NCI-H345 treated with DMSO at 0.1 percent for 48 hours (cell line): ENCODE measurements at regions not wholly inside any gene's neighbourhood (a gene's known extent, or its start where the extent isn't known, plus 50 kb on each side); places are given as distances from the start of the nearest gene placed in this dataset.
"Not testable (repeated sequence)": the region's sequence is repeated elsewhere in the genome, so short reads cannot be mapped to it uniquely, and the experiment has no call there.

Source experiments
- DNase-seq: peaks from one replicate; lab custom pipeline; 2025; ENCODE audit not compliant: unreplicated experiment; lab: John Stamatoyannopoulos, UW

GRCh38 chr5:133859073-133859472, 109.4 kb downstream of the C5orf15 start:
- DNase-seq, result no peak

DNA sequence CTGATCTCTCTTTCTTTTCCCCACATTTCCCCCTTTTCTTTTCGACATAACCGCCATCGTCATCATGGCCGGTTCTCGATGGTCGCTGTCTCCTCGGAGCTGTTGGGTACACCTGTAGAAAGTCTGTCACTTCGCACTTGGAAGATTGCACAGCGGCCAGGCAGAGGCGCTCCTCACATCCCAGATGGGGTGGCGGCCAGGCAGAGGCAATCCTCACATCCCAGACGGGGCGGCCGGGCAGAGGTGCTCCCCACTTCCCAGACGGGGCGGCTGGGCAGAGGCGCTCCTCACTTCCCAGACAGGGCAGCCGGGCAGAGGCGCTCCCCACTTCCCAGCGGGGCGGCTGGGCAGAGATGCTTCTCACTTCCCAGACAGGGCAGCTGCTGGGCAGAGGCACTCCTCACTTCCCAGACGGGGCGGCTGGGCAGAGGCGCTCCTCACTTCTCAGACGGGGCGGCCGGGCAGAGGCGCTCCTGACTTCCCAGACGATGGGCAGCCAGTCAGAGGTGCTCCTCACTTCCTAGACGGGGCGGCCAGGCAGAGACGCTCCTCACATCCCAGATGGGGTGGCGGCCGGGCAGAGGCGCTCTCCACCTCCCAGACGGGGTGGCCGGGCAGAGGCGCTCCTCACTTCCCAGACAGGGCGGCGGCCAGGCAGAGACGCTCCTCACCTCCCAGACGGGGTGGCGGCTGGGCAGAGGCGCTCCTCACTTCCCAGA, 110.7 kb downstream of the C5orf15 start:
- not testable (repeated sequence) for DNase-seq

- no peak for DNase-seq
Observed at GRCh38 chr5:133854554-133854953, 113.9 kb downstream of the C5orf15 start.

- no peak for DNase-seq
Observed at GRCh38 chr5:133853646-133854365, 114.6 kb downstream of the C5orf15 start.

DNA sequence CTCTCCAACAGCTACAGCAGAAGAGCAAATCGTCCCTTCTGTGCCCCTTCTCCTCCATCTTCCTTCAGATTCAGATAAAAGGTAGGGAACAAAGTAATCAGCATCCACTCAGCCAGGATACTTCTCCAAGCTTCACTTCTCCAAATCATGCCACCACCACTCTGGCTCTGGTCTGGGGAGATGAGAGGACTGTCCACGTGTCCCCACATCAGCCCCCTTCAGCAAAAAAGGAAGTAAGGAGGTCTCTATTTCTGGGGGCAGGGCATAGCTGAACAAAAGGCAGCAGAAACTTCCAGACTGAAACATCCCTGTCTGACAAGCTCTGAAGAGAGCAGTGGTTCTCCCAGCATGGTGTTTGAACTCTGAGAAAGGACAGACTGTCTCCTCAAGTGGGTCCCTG, 116.9 kb downstream of the C5orf15 start:
- no peak for DNase-seq

- DNase-seq, result no peak
Observed at GRCh38 chr5:133850811-133851210, 117.6 kb downstream of the C5orf15 start.

DNA sequence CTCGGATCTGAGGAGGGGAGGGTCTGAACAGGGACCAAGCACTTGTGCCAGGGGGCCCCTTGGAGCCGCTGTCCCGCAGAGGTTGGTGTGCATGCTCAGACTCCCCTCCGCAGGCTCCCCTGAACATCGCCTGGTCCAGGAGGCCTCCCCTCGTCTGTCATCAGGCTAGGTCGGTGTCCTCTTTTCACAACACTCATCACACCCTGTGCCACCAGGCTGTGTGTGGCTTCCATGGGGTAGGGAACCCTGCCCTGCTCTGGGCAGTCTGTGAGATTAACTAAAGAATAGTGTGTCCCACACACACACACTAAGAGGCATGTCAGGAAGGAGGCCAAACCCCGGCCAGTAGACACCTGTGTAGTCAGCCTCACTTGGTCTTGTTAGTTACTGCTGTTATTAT, 119.3 kb downstream of the C5orf15 start:
- no peak for DNase-seq

GRCh38 chr5:133848341-133848811, 120.0 kb downstream of the C5orf15 start:
- DNase-seq, result peak; percentile 12

GRCh38 chr5:133847886-133848285, 120.5 kb downstream of the C5orf15 start:
- DNase-seq, result no peak

GRCh38 chr5:133847301-133847700, 121.1 kb downstream of the C5orf15 start:
- DNase-seq, result no peak

GRCh38 chr5:133846478-133847226, 121.8 kb downstream of the C5orf15 start:
- DNase-seq, result no peak

DNA sequence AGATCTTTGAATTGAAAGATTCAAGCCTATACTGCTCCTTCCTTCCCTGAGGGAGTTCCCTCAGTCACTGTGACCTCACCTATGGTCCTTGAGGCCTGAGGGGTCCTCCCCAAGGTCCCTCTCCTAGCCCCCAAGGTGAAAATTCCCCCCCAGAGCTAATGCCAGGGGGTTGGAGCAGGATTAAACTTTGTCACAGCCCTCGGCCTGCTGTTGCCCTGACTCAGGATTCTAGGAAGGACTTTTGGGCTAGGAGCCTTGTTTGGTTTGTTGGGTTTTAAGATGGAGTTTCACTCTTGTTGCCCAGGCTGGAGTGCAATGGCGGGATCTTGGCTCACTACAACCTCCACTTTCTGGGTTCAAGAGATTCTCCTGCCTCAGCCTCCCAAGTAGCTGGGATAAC, 123.2 kb downstream of the C5orf15 start:
- DNase-seq, result no peak

DNA sequence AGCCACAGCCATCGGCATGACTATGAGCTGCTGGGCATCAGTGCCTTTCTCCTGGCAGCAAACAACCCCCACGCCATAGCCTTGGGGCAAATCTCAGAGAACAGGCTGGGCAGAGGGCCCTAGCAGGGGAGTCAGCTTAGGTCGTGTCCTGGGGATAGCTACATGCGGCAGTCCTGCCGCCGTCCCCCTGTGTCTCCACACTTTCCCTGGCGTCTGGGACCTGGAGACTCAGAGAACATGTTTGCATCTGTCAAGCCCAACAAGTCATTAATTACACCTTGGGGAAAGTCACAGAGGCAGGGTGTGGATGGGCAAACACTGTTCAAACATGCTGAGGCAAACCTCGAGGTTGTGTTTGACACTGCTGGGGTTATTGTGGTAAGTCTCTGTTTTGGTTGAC, 123.6 kb downstream of the C5orf15 start:
- DNase-seq, result no peak

- no peak for DNase-seq
Observed at GRCh38 chr5:133843911-133844310, 124.5 kb downstream of the C5orf15 start.

- DNase-seq, result no peak
Observed at GRCh38 chr5:133842846-133843611, 125.4 kb downstream of the C5orf15 start.

- no peak for DNase-seq
Observed at GRCh38 chr5:133841831-133842750, 126.3 kb downstream of the C5orf15 start.

GRCh38 chr5:133840168-133840567, 128.3 kb downstream of the C5orf15 start:
- no peak for DNase-seq

DNA sequence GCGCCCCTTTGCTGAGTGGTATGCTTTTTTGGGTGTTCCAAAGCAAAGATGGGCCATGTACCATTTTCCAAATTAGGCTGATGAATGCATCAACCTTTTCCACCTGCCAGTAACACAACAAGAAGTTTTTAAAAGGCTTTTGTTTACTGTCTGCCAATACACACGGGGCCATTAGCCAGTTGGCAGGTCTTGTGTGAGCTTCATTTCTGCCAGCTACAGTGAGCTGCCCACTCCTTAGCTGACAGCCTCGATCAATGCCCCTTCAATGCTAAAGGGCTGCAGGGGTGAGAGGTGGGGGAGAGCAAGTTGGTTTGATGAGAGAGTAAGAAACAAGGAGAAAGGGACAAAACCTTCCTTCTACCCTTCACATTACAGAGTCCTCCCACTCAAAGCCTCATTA, 128.7 kb downstream of the C5orf15 start:
- DNase-seq, result no peak

DNA sequence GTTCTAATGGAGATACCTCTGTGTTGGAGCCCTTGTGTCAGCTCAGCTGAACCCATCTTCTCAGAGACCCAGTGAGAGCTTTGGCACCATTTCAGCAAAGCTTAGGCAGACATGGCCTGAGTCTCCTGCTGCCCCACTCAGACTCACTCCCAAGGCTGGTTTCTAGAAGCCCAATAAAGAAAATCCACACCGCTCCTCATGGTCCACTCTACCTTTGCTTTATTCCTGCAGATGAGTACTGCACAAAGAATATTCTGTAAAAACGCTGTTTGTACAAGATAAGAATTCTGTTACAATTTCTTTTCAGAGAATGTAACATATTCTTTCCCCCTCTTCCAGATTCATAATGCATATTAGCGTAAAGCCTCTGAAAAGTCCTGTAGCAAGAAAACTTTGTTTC, 129.3 kb downstream of the C5orf15 start:
- no peak for DNase-seq

GRCh38 chr5:133838286-133838685, 130.1 kb downstream of the C5orf15 start:
- DNase-seq, result no peak
